ENCODE measurements at regions not wholly inside any gene's neighbourhood (a gene's known extent, or its start where the extent isn't known, plus 50 kb on each side); places are given as distances from the start of the nearest gene placed in this dataset.

GRCh38 chr4:114476310-114476709, 122.3 kb upstream of the UGT8 start:
- H3K4me3 ChIP-seq (ENCODE audit: low read depth, low read length): no peak overlapping the region
- TF ChIP-seq CTCF (IDR thresholded peaks at IDR 0.05; ENCODE audit: low read depth, low read length, missing control alignments): no peak
- in situ Hi-C loops (cut with HindIII; ENCODE audit: low sequenced_read_pairs): no loop called here
- no peak for DNase-seq (ENCODE audit: low read depth)

GRCh38 chr4:114479595-114479994, 119.0 kb upstream of the UGT8 start:
- DNase-seq (ENCODE audit: low read depth): no peak
- no peak for TF ChIP-seq CTCF (IDR thresholded peaks at IDR 0.05; ENCODE audit: low read depth, low read length, missing control alignments)
- in situ Hi-C loops (cut with HindIII; ENCODE audit: low sequenced_read_pairs): no loop called here
- H3K4me3 ChIP-seq (ENCODE audit: low read depth, low read length): no peak overlapping the region

GRCh38 chr4:114481856-114482255, 116.8 kb upstream of the UGT8 start:
- no peak for TF ChIP-seq CTCF (IDR thresholded peaks at IDR 0.05; ENCODE audit: low read depth, low read length, missing control alignments)
- H3K4me3 ChIP-seq (ENCODE audit: low read depth, low read length): no peak overlapping the region
- in situ Hi-C loops (cut with HindIII; ENCODE audit: low sequenced_read_pairs): no loop called here
- no peak for DNase-seq (ENCODE audit: low read depth)

GRCh38 chr4:114487101-114487500, 111.5 kb upstream of the UGT8 start:
- no peak overlapping the region for H3K4me3 ChIP-seq (ENCODE audit: low read depth, low read length)

GRCh38 chr4:114488301-114488982, 110.2 kb upstream of the UGT8 start:
- no peak for DNase-seq (ENCODE audit: low read depth)
- no peak overlapping the region for H3K4me3 ChIP-seq (ENCODE audit: low read depth, low read length)
- no peak for TF ChIP-seq CTCF (IDR thresholded peaks at IDR 0.05; ENCODE audit: low read depth, low read length, missing control alignments)
- in situ Hi-C loops (cut with HindIII; ENCODE audit: low sequenced_read_pairs): no loop called here

More at GRCh38 chr4:114487101-114487500, 111.5 kb upstream of the UGT8 start:
- in situ Hi-C loops (cut with HindIII; ENCODE audit: low sequenced_read_pairs): no loop called here
- TF ChIP-seq CTCF (IDR thresholded peaks at IDR 0.05; ENCODE audit: low read depth, low read length, missing control alignments): no peak
- DNase-seq (ENCODE audit: low read depth): no peak

- H3K4me3 ChIP-seq (ENCODE audit: low read depth, low read length): no peak overlapping the region
- TF ChIP-seq CTCF (IDR thresholded peaks at IDR 0.05; ENCODE audit: low read depth, low read length, missing control alignments): no peak
- DNase-seq (ENCODE audit: low read depth): no peak
- in situ Hi-C loops (cut with HindIII; ENCODE audit: low sequenced_read_pairs): no loop called here
Measured at GRCh38 chr4:114494246-114494803, 104.3 kb upstream of the UGT8 start.

Data from astrocyte of the cerebellum (primary cell).